ENCODE measurements at regions not wholly inside any gene's neighbourhood (a gene's known extent, or its start where the extent isn't known, plus 50 kb on each side); places are given as distances from the start of the nearest gene placed in this dataset.

DNA sequence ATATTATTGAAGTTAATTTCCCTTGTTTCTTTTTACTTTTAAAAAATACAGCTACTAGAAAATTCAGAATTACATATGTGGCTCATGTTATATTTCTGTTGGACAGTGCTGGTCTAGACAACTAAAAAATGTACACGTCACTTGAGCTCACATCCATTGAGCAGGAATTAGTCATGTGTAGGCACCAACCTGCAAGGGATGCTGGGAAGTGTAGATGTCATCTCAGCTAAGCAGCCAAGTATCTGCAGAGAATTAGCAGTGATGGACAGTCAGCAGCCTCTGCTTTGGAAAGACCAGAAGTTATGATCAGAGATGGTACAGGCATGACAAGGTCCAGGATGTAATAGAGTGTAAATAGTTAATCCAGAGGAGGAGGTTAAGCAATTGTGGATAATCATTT is 87.1 kb upstream of the HS3ST2 start:
- no peak for TF ChIP-seq POLR2A (IDR thresholded peaks at IDR 0.05)
- TF ChIP-seq, protein P1, sequence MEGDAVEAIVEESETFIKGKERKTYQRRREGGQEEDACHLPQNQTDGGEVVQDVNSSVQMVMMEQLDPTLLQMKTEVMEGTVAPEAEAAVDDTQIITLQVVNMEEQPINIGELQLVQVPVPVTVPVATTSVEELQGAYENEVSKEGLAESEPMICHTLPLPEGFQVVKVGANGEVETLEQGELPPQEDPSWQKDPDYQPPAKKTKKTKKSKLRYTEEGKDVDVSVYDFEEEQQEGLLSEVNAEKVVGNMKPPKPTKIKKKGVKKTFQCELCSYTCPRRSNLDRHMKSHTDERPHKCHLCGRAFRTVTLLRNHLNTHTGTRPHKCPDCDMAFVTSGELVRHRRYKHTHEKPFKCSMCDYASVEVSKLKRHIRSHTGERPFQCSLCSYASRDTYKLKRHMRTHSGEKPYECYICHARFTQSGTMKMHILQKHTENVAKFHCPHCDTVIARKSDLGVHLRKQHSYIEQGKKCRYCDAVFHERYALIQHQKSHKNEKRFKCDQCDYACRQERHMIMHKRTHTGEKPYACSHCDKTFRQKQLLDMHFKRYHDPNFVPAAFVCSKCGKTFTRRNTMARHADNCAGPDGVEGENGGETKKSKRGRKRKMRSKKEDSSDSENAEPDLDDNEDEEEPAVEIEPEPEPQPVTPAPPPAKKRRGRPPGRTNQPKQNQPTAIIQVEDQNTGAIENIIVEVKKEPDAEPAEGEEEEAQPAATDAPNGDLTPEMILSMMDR (IDR thresholded peaks at IDR 0.05 in 4 of 5, conservative IDR thresholded peaks at IDR 0.05 in 1 of 5) = no peak
- intact Hi-C loops (cut with DNase I; ENCODE audit: low total_unique reads) (no loop called here), in situ Hi-C loops (cut with MboI; ENCODE audit: low sequenced_read_pairs in 4 of 4) (no loop called here)
- Histone ChIP-seq H3K9me3 (no peaks in the 10 kb centered on the region), H3K27me3 (no peaks in the 10 kb centered on the region), H3K4me1 (peaks cover 0 to 15% of the 10 kb centered on the region in 2 donors), H3K4me3 (no peak overlapping the region), H3K36me3 (no peaks in the 10 kb centered on the region), H3K27ac (no peak overlapping the region)
- no peak for ATAC-seq
- DNase-seq = no peak

DNA sequence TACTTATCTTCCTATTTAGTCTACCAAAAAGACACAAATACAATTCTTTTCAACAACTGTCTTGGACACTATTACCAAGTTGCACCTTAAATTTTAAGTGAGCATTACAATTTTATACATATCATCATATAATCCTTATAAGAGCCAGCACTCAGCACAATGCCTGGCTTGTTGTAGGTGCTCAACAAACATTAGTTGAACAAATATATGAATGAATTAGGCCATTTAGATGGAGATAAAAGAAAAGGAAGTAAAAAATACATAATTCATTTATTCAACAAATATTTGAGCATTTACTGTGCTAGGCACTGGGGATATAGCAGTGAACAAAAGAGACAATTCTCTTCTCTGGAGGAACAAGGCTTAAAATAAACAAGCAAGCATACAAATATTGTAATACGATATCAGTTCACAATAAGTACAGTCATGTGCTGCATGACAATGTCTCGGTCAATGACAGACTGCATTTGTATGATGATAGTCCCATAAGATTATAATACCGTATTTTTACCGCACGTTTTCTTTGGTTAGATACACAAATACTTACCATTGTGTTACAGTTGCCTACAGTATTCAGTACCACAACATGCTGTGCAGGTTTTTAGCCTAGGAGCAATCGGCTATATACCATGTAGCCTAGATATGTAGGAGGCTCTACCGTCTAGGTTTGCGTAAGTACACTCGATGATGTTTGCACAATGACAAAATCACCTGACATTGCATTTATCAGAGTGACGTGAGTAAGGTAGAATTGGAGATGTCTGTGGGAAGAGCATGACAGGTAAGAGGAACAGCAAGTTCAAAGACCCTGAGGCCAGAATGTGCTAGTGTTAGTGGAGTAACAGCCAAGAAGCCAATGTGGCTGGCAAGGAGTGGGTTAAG is 86.4 kb upstream of the HS3ST2 start:
- ATAC-seq (no peak), DNase-seq (no peak)
- Histone ChIP-seq H3K27me3 (no peaks in the 10 kb centered on the region), H3K9me3 (no peaks in the 10 kb centered on the region), H3K4me1 (peaks cover 2 to 15% of the 10 kb centered on the region in 2 donors), H3K27ac (no peak overlapping the region), H3K36me3 (no peaks in the 10 kb centered on the region), H3K4me3 (no peak overlapping the region)
- intact Hi-C loops (cut with DNase I; ENCODE audit: low total_unique reads) = no loop called here
- TF ChIP-seq POLR2A (IDR thresholded peaks at IDR 0.05) = no peak
- TF ChIP-seq, protein P1 (IDR thresholded peaks at IDR 0.05 in 4 of 5, conservative IDR thresholded peaks at IDR 0.05 in 1 of 5) = no peak
- in situ Hi-C loops (cut with MboI; ENCODE audit: low sequenced_read_pairs in 4 of 4) = no loop called here

DNA sequence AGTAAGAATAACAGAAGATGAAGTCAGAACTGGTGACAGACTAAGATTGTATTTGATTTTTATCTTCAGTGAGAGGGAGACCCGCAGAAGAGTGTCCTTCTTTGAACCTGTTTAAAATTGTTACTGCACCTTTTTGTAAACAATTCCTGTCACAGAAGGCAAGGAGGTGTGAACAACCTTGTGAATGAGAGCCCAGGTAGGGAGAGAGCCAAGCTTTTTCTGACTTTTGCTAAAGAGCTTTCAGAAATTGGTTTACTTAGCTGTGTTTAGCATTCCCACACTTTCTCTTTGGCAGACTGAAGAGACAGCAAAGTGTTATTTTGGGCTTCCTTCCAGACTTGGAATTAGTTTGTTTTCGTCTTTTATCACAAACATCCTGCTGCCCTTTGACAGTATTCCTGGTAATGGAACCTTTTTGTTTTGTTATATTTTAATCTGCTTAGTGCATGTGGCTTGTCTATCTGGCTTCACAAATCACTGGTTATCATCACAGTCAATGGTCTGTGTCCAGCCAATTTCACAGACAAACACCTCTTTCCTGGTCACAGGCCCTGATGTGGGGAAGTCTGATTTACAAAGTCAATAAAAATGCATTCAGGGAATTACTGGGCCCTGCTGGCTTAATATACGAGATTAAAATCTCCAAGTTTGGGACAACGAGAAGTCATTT is 85.7 kb upstream of the HS3ST2 start:
- peaks cover 3 to 16% of the 10 kb centered on the region in 2 donors for H3K4me1 ChIP-seq
- no peak overlapping the region for H3K27ac ChIP-seq
- no peak overlapping the region for H3K4me3 ChIP-seq
- TF ChIP-seq, protein P1 (IDR thresholded peaks at IDR 0.05 in 4 of 5, conservative IDR thresholded peaks at IDR 0.05 in 1 of 5) = no peak
- TF ChIP-seq POLR2A (IDR thresholded peaks at IDR 0.05) = no peak
- in situ Hi-C loops (cut with MboI; ENCODE audit: low sequenced_read_pairs in 4 of 4) = no loop called here
- ATAC-seq (no peak), DNase-seq (no peak)
- intact Hi-C loops (cut with DNase I; ENCODE audit: low total_unique reads) = no loop called here
- no peaks in the 10 kb centered on the region for H3K9me3 ChIP-seq
- H3K27me3 ChIP-seq = no peaks in the 10 kb centered on the region
- no peaks in the 10 kb centered on the region for H3K36me3 ChIP-seq

DNA sequence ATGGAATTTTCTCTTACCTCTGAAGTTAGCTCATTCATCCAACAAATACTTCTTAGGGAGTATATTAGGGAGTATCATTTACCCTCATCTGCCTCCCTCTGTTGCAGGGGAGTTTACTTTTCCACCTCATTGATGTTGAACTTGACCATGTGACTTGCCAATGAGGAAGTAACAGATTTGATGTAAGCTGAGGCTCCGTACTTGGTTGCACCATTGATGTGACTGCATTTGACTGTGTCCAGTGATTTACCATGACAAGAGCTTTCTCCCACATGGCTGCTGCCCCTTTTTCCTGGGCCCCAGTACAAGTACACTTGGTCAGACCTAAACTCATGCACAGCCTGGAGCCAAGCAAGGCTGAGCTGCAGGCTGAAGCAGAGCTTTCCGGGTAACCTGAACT is 81.6 kb upstream of the HS3ST2 start:
- Histone ChIP-seq H3K27me3 (no peaks in the 10 kb centered on the region), H3K27ac (peak overlapping the region in 1 of 4 donors; percentile 2), H3K4me3 (no peak overlapping the region), H3K36me3 (no peaks in the 10 kb centered on the region), H3K9me3 (no peaks in the 10 kb centered on the region), H3K4me1 (peaks cover 3 to 25% of the 10 kb centered on the region in 2 donors)
- in situ Hi-C loops (cut with MboI; ENCODE audit: low sequenced_read_pairs in 4 of 4) (no loop called here), intact Hi-C loops (cut with DNase I; ENCODE audit: low total_unique reads) (no loop called here)
- ATAC-seq (no peak), DNase-seq (no peak)
- TF ChIP-seq, protein P1 (IDR thresholded peaks at IDR 0.05 in 4 of 5, conservative IDR thresholded peaks at IDR 0.05 in 1 of 5) = no peak
- TF ChIP-seq POLR2A (IDR thresholded peaks at IDR 0.05) = no peak

Data from gastrocnemius medialis (tissue), 4 donors.